OCI-LY7 (cell line): ENCODE measurements at regions not wholly inside any gene's neighbourhood (a gene's known extent, or its start where the extent isn't known, plus 50 kb on each side); places are given as distances from the start of the nearest gene placed in this dataset.

Source experiments
- EZH2phosphoT487 ChIP-seq: fragments of 200-600 bp; sonication (generic); IDR thresholded peaks from 2 replicates; pipeline ENCODE4 v1.6.1; 2018; ENCODE audit warnings: low read depth, borderline replicate concordance, mild to moderate bottlenecking, mixed run types, antibody characterized with exemption, low read length, moderate library complexity, mixed read lengths
- TF ChIP-seq, protein P1 (sequence below): fragments of 200-600 bp; sonication (generic); conservative IDR thresholded peaks from 2 replicates; pipeline ENCODE4 v1.5.1; 2014; ENCODE audit warnings: mild to moderate bottlenecking, antibody characterized with exemption, low read length, moderate library complexity, mixed read lengths

DNA sequence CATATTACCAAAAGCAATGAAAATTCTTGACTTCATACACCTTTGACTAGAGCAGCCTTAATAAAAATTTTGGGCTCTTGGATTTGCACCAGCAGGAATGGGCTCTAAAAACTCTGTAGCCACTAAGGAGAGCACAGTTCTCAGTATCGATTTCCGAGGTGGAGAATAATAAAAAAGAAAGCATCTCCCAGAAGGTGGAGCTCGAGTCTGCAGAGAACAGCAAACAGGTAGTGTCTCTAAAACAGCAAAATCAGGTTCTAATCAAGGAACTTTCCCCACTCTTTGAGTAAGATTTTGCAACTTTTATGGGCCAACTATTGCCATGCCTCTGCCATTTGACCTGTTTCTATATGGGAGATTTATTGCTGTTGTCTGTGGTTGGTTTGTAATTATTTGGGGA, 258.7 kb upstream of the GPC6 start:
- TF ChIP-seq, protein P1, sequence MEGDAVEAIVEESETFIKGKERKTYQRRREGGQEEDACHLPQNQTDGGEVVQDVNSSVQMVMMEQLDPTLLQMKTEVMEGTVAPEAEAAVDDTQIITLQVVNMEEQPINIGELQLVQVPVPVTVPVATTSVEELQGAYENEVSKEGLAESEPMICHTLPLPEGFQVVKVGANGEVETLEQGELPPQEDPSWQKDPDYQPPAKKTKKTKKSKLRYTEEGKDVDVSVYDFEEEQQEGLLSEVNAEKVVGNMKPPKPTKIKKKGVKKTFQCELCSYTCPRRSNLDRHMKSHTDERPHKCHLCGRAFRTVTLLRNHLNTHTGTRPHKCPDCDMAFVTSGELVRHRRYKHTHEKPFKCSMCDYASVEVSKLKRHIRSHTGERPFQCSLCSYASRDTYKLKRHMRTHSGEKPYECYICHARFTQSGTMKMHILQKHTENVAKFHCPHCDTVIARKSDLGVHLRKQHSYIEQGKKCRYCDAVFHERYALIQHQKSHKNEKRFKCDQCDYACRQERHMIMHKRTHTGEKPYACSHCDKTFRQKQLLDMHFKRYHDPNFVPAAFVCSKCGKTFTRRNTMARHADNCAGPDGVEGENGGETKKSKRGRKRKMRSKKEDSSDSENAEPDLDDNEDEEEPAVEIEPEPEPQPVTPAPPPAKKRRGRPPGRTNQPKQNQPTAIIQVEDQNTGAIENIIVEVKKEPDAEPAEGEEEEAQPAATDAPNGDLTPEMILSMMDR: no peak
- no peak for TF ChIP-seq EZH2phosphoT487
